Neural cell (in vitro differentiated cells): ENCODE measurements at regions not wholly inside any gene's neighbourhood (a gene's known extent, or its start where the extent isn't known, plus 50 kb on each side); places are given as distances from the start of the nearest gene placed in this dataset.

ENCODE experiments used
- H2AFZ ChIP-seq: fragments of 200-600, 300-800 bp; sonication (generic), shearing (Covaris generic); 2 replicates; pipeline ENCODE4 v1.6.0; 2014; ENCODE audit warnings: low read depth, mild to moderate bottlenecking, antibody characterized with exemption, low read length, moderate library complexity
- H3F3A ChIP-seq: fragments of 200-600 bp; shearing (Covaris generic); 2 replicates; pipeline ENCODE4 v1.6.1; 2016; ENCODE audit warnings: mild to moderate bottlenecking, moderate library complexity, mixed read lengths, antibody characterized with exemption, low read length; ENCODE audit not compliant: insufficient read depth, poor library complexity, severe bottlenecking
- H3K27ac ChIP-seq: fragments of 200-600, 300-800 bp; sonication (generic), shearing (Covaris generic); 2 replicates; pipeline ENCODE4 v1.5.1; 2014; ENCODE audit warnings: mild to moderate bottlenecking, low read length, moderate library complexity
- H3K27me3 ChIP-seq: fragments of 300-800, 200-600 bp; sonication (generic), shearing (Covaris generic); 2 replicates; pipeline ENCODE4 v1.6.0; 2014; ENCODE audit warnings: mild to moderate bottlenecking, low read depth, low read length, moderate library complexity; ENCODE audit not compliant: insufficient read depth
- H3K36me3 ChIP-seq: fragments of 300-800, 200-600 bp; sonication (generic), shearing (Covaris generic); 2 replicates; pipeline ENCODE4 v1.5.1; 2014; ENCODE audit warnings: mild to moderate bottlenecking, antibody characterized with exemption, low read length, moderate library complexity; ENCODE audit not compliant: insufficient read depth
- H3K4me2 ChIP-seq: fragments of 300-800, 200-600 bp; sonication (generic), shearing (Covaris generic); 2 replicates; pipeline ENCODE4 v1.6.0; 2014; ENCODE audit warnings: mild to moderate bottlenecking, low read length
- H3K4me3 ChIP-seq: fragments of 300-800, 200-600 bp; sonication (generic), shearing (Covaris generic); 2 replicates; pipeline ENCODE4 v1.5.1; 2014; ENCODE audit warnings: mild to moderate bottlenecking, low read length, moderate library complexity
- H3K79me2 ChIP-seq: fragments of 200-600 bp; shearing (Covaris generic); replicated peaks from 2 replicates; pipeline ENCODE4 v1.6.0; 2014; ENCODE audit warnings: mild to moderate bottlenecking, low read length, moderate library complexity; ENCODE audit not compliant: insufficient read depth
- H3K9ac ChIP-seq: fragments of 300-800, 200-600 bp; sonication (generic), shearing (Covaris generic); 2 replicates; pipeline ENCODE4 v1.6.1; 2016; ENCODE audit warnings: mild to moderate bottlenecking, low read length, mixed read lengths
- H3K9me2 ChIP-seq: fragments of 200-600 bp; shearing (Covaris generic); 2 replicates; pipeline ENCODE4 v1.6.1; 2016; ENCODE audit warnings: mild to moderate bottlenecking, low read length, mixed read lengths; ENCODE audit not compliant: insufficient read depth
- H3K9me3 ChIP-seq: fragments of 200-600, 300-800 bp; sonication (generic), shearing (Covaris generic); 2 replicates; pipeline ENCODE4 v1.6.1; 2016; ENCODE audit warnings: mild to moderate bottlenecking, mixed run types, low read length, moderate library complexity, mixed read lengths
- H4K20me1 ChIP-seq: fragments of 200-600 bp; shearing (Covaris generic); 2 replicates; pipeline ENCODE4 v1.6.1; 2016; ENCODE audit warnings: mild to moderate bottlenecking, mixed run types; ENCODE audit not compliant: insufficient read depth
- CTCF ChIP-seq: fragments of 450-650 bp; IDR thresholded peaks from 2 replicates; pipeline ENCODE4 v1.5.1; 2014; ENCODE audit warnings: antibody characterized with exemption, mild to moderate bottlenecking, moderate library complexity; ENCODE audit not compliant: poor library complexity, severe bottlenecking
- EP300 ChIP-seq: fragments of 450-650 bp; conservative IDR thresholded peaks from 2 replicates; pipeline ENCODE4 v1.6.1; 2014; ENCODE audit warnings: antibody characterized with exemption, mild to moderate bottlenecking, moderate library complexity; ENCODE audit not compliant: poor library complexity, severe bottlenecking
- EZH2 ChIP-seq: fragments of 200-600, 300-800 bp; shearing (Covaris generic), sonication (generic); IDR thresholded peaks from 2 replicates; pipeline ENCODE4 v1.6.1; 2014; ENCODE audit warnings: antibody characterized with exemption, low read length, borderline replicate concordance, mild to moderate bottlenecking; ENCODE audit not compliant: insufficient read depth, poor library complexity, severe bottlenecking
- MXI1 ChIP-seq: fragments of 450-650 bp; conservative IDR thresholded peaks from 2 replicates; pipeline ENCODE4 v1.6.1; 2014; ENCODE audit warnings: antibody characterized with exemption, mild to moderate bottlenecking; ENCODE audit not compliant: poor library complexity, severe bottlenecking
- POLR2AphosphoS5 ChIP-seq: IDR thresholded peaks from 2 replicates; pipeline ENCODE4 v1.6.1; 2012
- RAD21 ChIP-seq: fragments of 450-650 bp; conservative IDR thresholded peaks from 2 replicates; pipeline ENCODE4 v1.6.1; 2014; ENCODE audit warnings: antibody characterized with exemption, mild to moderate bottlenecking, moderate library complexity
- REST ChIP-seq: IDR thresholded peaks from 2 replicates; pipeline ENCODE4 v1.6.1; 2012; ENCODE audit warnings: borderline replicate concordance
- SMC3 ChIP-seq: fragments of 450-650 bp; conservative IDR thresholded peaks from 2 replicates; pipeline ENCODE4 v1.6.1; 2014; ENCODE audit warnings: antibody characterized with exemption, mild to moderate bottlenecking, moderate library complexity; ENCODE audit not compliant: poor library complexity
- TAF1 ChIP-seq: IDR thresholded peaks from 2 replicates; pipeline ENCODE4 v1.6.1; 2012; ENCODE audit warnings: low read depth

- Histone ChIP-seq H2AFZ (no peak overlapping the region), H3K36me3 (no peaks in the 10 kb centered on the region), H3K9ac (no peak overlapping the region), H3K9me3 (no peaks in the 10 kb centered on the region), H3K4me2 (no peak overlapping the region), H3K9me2 (no peaks in the 10 kb centered on the region), H3K4me3 (no peak overlapping the region), H3K79me2 (no peaks in the 10 kb centered on the region), H3F3A (no peaks in the 10 kb centered on the region), H3K27ac (no peak overlapping the region), H3K27me3 (no peaks in the 10 kb centered on the region), H4K20me1 (no peaks in the 10 kb centered on the region)
- TF ChIP-seq EZH2, result no peak
- no peak for TF ChIP-seq EP300
- TF ChIP-seq RAD21, result no peak
- no peak for TF ChIP-seq POLR2AphosphoS5
- no peak for TF ChIP-seq REST
- TF ChIP-seq CTCF, result no peak
- no peak for TF ChIP-seq SMC3
- TF ChIP-seq MXI1, result no peak
- no peak for TF ChIP-seq TAF1
Measured at GRCh38 chr15:47529241-47529640, 188.1 kb upstream of the SEMA6D start.

GRCh38 chr15:47534673-47535072 lies 182.6 kb upstream of the SEMA6D start:
- no peaks in the 10 kb centered on the region for H3K9me3 ChIP-seq
- no peaks in the 10 kb centered on the region for H3K27me3 ChIP-seq
- no peaks in the 10 kb centered on the region for H3K36me3 ChIP-seq
- no peaks in the 10 kb centered on the region for H3K9me2 ChIP-seq
- H3F3A ChIP-seq, result no peaks in the 10 kb centered on the region
- H3K4me3 ChIP-seq, result no peak overlapping the region
- no peak overlapping the region for H3K4me2 ChIP-seq
- H4K20me1 ChIP-seq, result no peaks in the 10 kb centered on the region
- H3K27ac ChIP-seq, result no peak overlapping the region
- TF ChIP-seq EZH2, result no peak
- TF ChIP-seq MXI1, result no peak
- TF ChIP-seq REST, result no peak
- no peak for TF ChIP-seq SMC3
- no peak for TF ChIP-seq POLR2AphosphoS5
- no peak for TF ChIP-seq CTCF
- no peak for TF ChIP-seq TAF1
- TF ChIP-seq RAD21, result no peak
- TF ChIP-seq EP300, result no peak
- H3K9ac ChIP-seq, result no peak overlapping the region
- H3K79me2 ChIP-seq, result no peaks in the 10 kb centered on the region
- no peak overlapping the region for H2AFZ ChIP-seq
